ENCODE measurements at regions not wholly inside any gene's neighbourhood (a gene's known extent, or its start where the extent isn't known, plus 50 kb on each side); places are given as distances from the start of the nearest gene placed in this dataset.
A peak's percentile ranks its signal among the peaks of the same experiment; 100 is the strongest.
"Not testable (repeated sequence)": the region's sequence is repeated elsewhere in the genome, so short reads cannot be mapped to it uniquely, and the experiment has no call there.

GRCh38 chr6:168913866-168914469 is 339.7 kb downstream of the THBS2 start:
- H3K4me3 Mint-ChIP-seq (ENCODE audit: unreplicated experiment), result no peak overlapping the region

GRCh38 chr6:168913231-168913865 is 340.3 kb downstream of the THBS2 start:
- CTCF ChIA-PET; H3K27me3 ChIP-seq (replicated peaks; ENCODE audit: control insufficient read depth, insufficient read depth, low read length); intact Hi-C loops (cut with micrococcal nuclease; ENCODE audit: unreplicated experiment); H3K9me3 ChIP-seq; H3K36me3 ChIP-seq (ENCODE audit: control insufficient read depth, insufficient read depth, low read length); POLR2A ChIA-PET; H3K36me3 Mint-ChIP-seq (ENCODE audit: insufficient read depth, unreplicated experiment); H3K27ac Mint-ChIP-seq (ENCODE audit: unreplicated experiment); H3K4me3 Mint-ChIP-seq (ENCODE audit: unreplicated experiment); H3K4me3 ChIP-seq (ENCODE audit: low read depth, low read length); H3K27me3 Mint-ChIP-seq (ENCODE audit: insufficient read depth, unreplicated experiment); BruUV-seq (replicated peaks): not testable (repeated sequence)
- DNase-seq, result peak in 1 of 2 experiments; percentile 43
- H3K4me1 Mint-ChIP-seq (ENCODE audit: low read depth, unreplicated experiment), result peaks cover 25% of the 10 kb centered on the region
- peaks cover 10% of the 10 kb centered on the region for H3K4me1 ChIP-seq
- H3K9me3 Mint-ChIP-seq (ENCODE audit: unreplicated experiment), result peaks cover 35% of the 10 kb centered on the region

More at GRCh38 chr6:168913866-168914469, 339.7 kb downstream of the THBS2 start:
- peaks cover 25% of the 10 kb centered on the region for H3K4me1 Mint-ChIP-seq (ENCODE audit: low read depth, unreplicated experiment)
- H3K27me3 Mint-ChIP-seq (ENCODE audit: insufficient read depth, unreplicated experiment), result no peaks in the 10 kb centered on the region
- no peak overlapping the region for H3K4me3 ChIP-seq (ENCODE audit: low read depth, low read length)
- DNase-seq, result no peak
- no peak for TF ChIP-seq CTCF (IDR thresholded peaks at IDR 0.05; ENCODE audit: insufficient read depth in 1 of 2, low read depth in 1 of 2, low read length in 1 of 2, severe bottlenecking in 1 of 2, unreplicated experiment in 1 of 2)
- no TSS peak for BruUV-seq (replicated peaks)
- no peaks in the 10 kb centered on the region for H3K36me3 Mint-ChIP-seq (ENCODE audit: insufficient read depth, unreplicated experiment)
- CTCF ChIA-PET, result no interaction called here
- H3K9me3 ChIP-seq, result no peaks in the 10 kb centered on the region
- intact Hi-C loops (cut with micrococcal nuclease; ENCODE audit: unreplicated experiment), result no loop called here
- no peaks in the 10 kb centered on the region for H3K36me3 ChIP-seq (ENCODE audit: control insufficient read depth, insufficient read depth, low read length)
- peaks cover 35% of the 10 kb centered on the region for H3K9me3 Mint-ChIP-seq (ENCODE audit: unreplicated experiment)
- H3K27me3 ChIP-seq (replicated peaks; ENCODE audit: control insufficient read depth, insufficient read depth, low read length), result no peaks in the 10 kb centered on the region
- peaks cover 10% of the 10 kb centered on the region for H3K4me1 ChIP-seq
- POLR2A ChIA-PET, result no interaction called here
- H3K27ac Mint-ChIP-seq (ENCODE audit: unreplicated experiment), result no peak overlapping the region

- TF ChIP-seq CTCF (IDR thresholded peaks at IDR 0.05; ENCODE audit: insufficient read depth in 1 of 2, low read depth in 1 of 2, low read length in 1 of 2, severe bottlenecking in 1 of 2, unreplicated experiment in 1 of 2), result no peak
- no peaks in the 10 kb centered on the region for H3K9me3 ChIP-seq
- no peak overlapping the region for H3K4me3 ChIP-seq (ENCODE audit: low read depth, low read length)
- DNase-seq, result no peak
- H3K36me3 ChIP-seq (ENCODE audit: control insufficient read depth, insufficient read depth, low read length), result no peaks in the 10 kb centered on the region
- Mint-ChIP-seq H3K4me1 (ENCODE audit: low read depth, unreplicated experiment) (peaks cover 10% of the 10 kb centered on the region), H3K27ac (ENCODE audit: unreplicated experiment) (no peak overlapping the region), H3K4me3 (ENCODE audit: unreplicated experiment) (no peak overlapping the region), H3K27me3 (ENCODE audit: insufficient read depth, unreplicated experiment) (no peaks in the 10 kb centered on the region), H3K9me3 (ENCODE audit: unreplicated experiment) (peaks cover 53% of the 10 kb centered on the region), H3K36me3 (ENCODE audit: insufficient read depth, unreplicated experiment) (no peaks in the 10 kb centered on the region)
- H3K4me1 ChIP-seq, result no peaks in the 10 kb centered on the region
- intact Hi-C loops (cut with micrococcal nuclease; ENCODE audit: unreplicated experiment), result no loop called here
- no peaks in the 10 kb centered on the region for H3K27me3 ChIP-seq (replicated peaks; ENCODE audit: control insufficient read depth, insufficient read depth, low read length)
- ChIA-PET CTCF (no interaction called here), POLR2A (no interaction called here)
- no TSS peak for BruUV-seq (replicated peaks)
Observed at GRCh38 chr6:168909288-168909687, 344.4 kb downstream of the THBS2 start.
